RCC 7860 (cell line): ENCODE measurements at regions not wholly inside any gene's neighbourhood (a gene's known extent, or its start where the extent isn't known, plus 50 kb on each side); places are given as distances from the start of the nearest gene placed in this dataset.

ENCODE experiments used
- DNase-seq: peaks from one replicate; pipeline ENCODE4 v3.0.0-alpha.2; 2015; ENCODE audit warnings: low spot score
- FAIRE-seq: peaks from 2 replicates; lab custom pipeline; 2012; peaks lifted over from hg19 to GRCh38; lab: Jason Lieb, UNC

GRCh38 chr1:94708299-94708685, 111.9 kb upstream of the SLC44A3 start:
- FAIRE-seq (no peak), DNase-seq (no peak)

GRCh38 chr1:94707321-94708298, 112.5 kb upstream of the SLC44A3 start:
- DNase-seq (no peak), FAIRE-seq (no peak)

- FAIRE-seq, result peak; percentile 23
- DNase-seq, result peak; percentile 78
Measured at GRCh38 chr1:94702442-94702815, 117.7 kb upstream of the SLC44A3 start.

GRCh38 chr1:94701796-94702441, 118.2 kb upstream of the SLC44A3 start:
- FAIRE-seq, result no peak

DNA sequence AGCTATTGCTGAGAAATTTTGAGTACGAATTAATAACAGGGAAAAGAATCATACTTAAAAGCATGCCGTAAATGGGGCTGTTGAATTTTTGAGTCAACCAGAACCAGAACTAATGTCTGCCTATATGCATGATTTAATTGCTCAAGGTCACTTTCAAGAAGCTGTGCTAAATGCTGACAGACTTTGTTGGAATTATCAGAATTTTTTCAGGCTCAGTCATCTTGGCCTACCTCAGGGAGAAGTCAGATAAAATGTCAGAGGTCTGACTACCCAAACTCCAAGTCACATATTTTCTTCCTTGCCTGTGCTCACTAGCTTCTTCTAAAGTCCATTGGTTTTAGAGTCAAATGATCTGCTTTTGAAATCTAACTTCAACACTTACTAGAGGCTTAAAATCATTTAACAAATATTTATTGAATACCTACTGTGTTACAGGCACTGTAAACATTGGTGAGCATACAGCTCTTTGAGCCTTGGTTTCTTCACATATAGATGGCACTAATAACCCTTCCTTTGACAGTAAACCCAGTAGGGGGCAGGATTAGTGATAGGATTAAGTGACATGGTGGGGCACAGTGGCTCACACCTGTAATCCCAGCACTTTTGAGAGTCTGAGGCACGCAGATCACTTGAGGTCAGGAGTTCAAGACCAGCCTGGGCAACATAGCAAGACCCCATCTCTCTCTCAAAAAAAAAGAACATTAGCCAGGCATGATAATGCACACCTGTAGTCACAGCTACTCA, 121.2 kb upstream of the SLC44A3 start:
- FAIRE-seq (peak; percentile 88), DNase-seq (peak; percentile 86)

More at GRCh38 chr1:94701796-94702441, 118.2 kb upstream of the SLC44A3 start:
- DNase-seq, result no peak

DNA sequence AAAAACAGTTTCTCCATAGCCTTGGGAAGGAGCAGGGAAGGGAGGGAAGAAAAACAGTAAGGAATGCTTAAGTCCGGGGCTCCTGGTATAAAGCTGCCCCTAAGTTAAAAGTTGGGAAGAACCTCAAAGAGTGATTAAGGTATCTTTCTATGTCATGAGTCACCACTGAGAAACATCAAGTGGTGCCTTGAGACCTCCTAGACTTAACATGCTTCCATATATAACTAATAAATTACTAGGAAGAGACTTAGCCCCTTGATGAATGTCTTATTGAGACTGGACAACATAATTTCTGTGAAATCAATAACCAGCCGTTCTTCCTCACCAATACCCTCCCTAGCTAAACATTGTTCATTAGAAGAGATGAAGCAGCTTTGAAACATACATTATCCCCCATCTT, 121.8 kb upstream of the SLC44A3 start:
- FAIRE-seq, result no peak
- peak; percentile 72 for DNase-seq

DNA sequence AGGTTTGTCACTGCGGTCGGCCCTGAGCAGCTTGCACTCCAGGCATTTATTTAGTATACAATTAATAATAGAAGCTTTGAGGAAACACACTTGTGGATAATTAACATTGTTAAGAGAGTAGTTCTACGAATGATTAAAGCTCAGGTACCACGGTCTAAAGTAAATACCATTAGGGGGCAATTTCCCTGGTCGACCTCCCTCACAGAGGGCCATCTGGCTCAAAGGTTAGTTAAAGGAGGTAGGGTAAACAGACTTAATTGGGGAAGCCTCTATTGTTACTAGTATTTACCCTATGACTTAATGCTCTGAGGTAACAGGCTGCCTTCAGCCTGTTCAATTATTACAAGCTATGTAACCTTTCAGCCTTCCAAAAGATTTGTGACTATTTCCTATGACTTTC, 122.3 kb upstream of the SLC44A3 start:
- no peak for FAIRE-seq

DNA sequence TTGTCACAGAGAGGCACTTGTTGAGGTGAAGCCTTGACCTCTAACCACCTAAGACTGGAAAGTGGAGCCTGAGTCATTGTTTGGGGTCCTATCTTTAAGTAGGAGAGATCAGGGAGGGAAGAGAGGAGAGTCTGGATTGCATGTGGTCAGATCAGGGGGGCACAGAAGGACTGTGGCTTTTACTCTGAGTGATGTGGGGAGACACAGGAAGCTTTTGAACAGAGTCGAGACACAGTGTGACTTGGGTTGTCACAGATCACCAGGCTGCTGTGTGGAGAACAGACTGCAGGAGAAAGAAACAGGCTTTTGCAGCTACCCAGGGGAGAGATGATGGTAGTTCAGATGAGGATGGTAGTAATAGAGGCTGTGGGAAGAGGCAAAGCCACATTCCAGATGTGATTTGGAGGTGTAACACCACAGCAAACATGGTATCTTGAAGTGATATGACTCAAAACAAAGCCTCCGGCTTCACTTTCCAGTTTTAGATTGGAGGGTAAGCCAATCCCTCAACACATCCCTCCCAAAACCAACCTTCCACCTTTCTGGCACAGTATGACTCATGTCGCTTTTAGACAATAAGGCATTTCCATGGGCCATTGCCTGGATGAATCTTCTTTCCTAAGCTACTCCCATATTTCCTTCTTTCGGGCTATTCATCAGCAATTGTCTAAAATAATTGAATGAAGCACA, 125.8 kb upstream of the SLC44A3 start:
- no peak for FAIRE-seq
- no peak for DNase-seq

More for the DNA sequence above, 122.3 kb upstream of the SLC44A3 start:
- peak; percentile 16 for DNase-seq

DNA sequence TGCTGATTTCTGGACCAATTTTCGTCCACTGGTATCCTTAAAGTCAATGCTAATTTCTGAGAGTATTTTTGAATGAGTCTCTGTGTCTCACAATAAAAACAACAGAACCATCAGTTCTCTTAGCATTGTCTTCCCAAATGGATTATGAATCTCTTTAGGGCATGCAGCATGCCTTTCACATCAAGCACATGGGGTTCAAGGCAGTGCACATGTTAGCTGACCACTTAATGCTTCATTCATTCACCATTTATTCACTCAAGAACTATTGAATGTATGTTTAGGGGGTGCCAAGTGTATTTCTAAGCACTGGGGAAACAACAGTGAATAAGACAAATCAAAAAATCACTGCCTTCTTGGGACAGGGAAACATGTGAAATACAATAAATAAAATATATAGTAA, 126.7 kb upstream of the SLC44A3 start:
- no peak for DNase-seq

DNA sequence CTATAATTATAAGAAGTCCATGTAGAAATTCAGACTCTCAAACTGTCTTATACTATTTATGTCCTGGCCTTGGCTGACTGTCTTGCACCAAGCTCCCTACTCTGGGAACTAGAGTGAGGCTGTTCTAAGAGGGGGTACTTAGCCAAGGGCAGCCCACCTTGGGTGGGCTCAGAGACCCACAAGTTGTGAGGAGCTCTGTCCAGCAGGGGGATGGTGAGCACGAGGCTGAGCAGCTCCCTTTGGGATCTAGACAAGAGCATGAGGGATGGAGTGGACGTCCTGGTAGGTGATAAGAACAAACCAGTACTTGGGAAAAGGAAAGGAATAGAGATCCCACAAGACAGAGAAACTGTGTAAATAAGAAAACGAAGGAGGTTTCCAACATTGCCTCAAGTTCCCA, 127.1 kb upstream of the SLC44A3 start:
- FAIRE-seq (no peak), DNase-seq (no peak)

More for the DNA sequence above, 126.7 kb upstream of the SLC44A3 start:
- FAIRE-seq, result no peak

DNA sequence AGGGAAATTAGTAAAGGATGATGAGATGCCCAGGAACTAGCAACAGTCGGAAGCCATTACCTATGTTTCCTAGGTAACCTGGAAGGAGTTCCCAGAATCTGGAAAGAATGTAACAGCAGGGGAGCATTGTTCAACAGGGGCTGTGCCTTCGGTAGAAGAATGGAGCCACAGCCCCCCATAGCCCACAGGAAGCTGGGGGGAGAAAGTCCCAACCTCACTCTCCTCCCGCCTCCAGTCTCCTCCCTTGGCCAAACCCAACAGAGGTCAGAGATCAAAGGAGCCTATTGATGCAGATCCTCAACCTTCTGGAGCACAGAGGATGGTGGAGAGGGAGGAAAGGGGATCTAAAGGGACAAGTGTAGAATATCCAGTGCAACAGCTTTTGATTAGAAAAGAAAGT, 131.5 kb upstream of the SLC44A3 start:
- no peak for FAIRE-seq

DNA sequence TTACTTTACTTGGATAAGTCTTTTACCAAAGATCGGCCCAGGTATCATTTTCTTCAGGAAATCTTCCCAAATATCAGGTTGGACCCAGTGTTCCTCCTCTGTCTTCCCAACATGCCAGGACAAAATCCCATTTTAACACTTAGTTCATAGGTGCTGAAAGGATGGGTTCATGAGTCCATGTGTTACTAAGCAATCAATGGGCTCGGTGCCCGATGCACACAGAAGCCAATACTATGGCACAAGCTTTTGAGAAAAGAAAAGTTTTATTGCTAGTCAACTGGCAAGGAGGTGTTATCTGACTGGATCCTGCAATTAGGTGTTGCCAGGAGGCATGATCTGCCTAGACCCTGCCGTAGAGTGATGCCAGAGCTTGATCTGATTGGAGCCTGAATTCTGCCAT, 133.3 kb upstream of the SLC44A3 start:
- DNase-seq (no peak), FAIRE-seq (no peak)

More for the DNA sequence above, 131.5 kb upstream of the SLC44A3 start:
- no peak for DNase-seq

DNA sequence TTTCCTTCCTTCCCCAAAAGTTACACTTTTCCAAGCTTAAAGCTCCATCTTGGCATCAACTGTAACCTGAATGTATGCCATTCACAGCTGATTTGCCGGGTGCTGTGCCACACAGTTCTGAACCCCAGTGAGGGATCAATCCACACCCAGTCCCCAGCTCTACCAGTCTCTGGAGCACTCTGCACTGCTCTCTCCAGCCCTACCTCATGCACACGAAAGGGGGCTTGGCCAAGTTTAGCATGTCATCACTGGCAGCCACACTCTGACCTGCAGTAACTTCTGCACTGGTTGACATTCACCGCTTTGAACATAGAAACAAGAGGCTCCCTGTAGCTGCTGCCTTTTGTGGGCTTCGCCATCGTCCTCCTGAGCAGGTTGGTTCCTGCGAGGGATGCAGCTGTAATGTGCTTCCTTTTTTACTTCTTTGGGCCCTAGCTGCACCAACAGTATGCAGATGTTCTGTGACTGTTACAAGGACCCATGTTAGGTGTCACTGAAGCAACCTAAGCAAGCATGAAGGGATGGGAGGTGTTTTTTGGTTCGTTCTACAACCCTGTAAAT, 135.4 kb upstream of the SLC44A3 start:
- FAIRE-seq, result no peak

GRCh38 chr1:94683886-94684285, 136.3 kb upstream of the SLC44A3 start:
- FAIRE-seq, result no peak
- DNase-seq, result no peak

More for the DNA sequence above, 135.4 kb upstream of the SLC44A3 start:
- DNase-seq, result no peak

- DNase-seq, result no peak
Measured at GRCh38 chr1:94680039-94680377, 138.4 kb upstream of the F3 start.

DNA sequence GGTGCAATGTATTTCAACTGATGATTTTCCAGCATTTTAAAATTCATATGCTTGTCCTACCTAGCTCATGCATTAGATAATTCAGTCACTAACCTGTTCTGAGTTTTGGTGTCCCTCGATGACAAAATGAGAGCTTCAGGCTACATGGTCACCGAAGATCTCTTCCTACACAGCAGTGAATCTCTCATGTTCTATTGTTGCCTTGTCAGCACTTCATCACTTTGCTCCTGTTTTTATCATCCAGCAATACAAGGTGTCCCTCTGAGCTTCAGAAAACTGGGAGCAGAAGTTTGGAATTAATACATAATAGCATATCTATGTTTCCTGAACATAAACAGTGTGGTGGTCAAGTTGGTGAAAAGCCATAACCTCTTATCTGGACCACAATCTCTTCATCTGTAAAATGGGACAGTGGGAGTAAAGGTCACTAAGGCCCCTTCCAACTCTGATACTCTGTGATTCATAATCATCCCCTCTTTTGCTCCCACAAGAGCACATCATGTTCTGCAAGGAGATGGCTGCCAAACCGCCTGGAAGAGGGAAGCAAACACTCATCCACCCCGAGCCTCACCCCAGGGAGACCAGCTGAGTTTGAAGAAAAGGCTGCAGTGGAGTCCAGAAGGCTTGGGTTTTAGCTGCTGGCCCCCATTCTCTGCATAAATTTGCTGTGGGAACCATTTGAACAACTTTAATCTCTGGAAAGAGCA, 137.9 kb upstream of the F3 start:
- DNase-seq (no peak), FAIRE-seq (no peak)

More at GRCh38 chr1:94680039-94680377, 138.4 kb upstream of the F3 start:
- FAIRE-seq, result no peak

GRCh38 chr1:94678202-94678848, 136.8 kb upstream of the F3 start:
- FAIRE-seq (no peak), DNase-seq (no peak)

- FAIRE-seq (no peak), DNase-seq (no peak)
Measured at GRCh38 chr1:94677714-94678113, 136.2 kb upstream of the F3 start.

- DNase-seq, result no peak
- FAIRE-seq, result no peak
Measured at GRCh38 chr1:94677087-94677486, 135.5 kb upstream of the F3 start.
